Omental fat pad (tissue), 3 donors: ENCODE measurements at regions not wholly inside any gene's neighbourhood (a gene's known extent, or its start where the extent isn't known, plus 50 kb on each side); places are given as distances from the start of the nearest gene placed in this dataset.

Experiments
- ATAC-seq: fragments of 150-250 bp; one replicate; pipeline ENCODE4 v1.9.1; 2016; ENCODE audit warnings: mild to moderate bottlenecking, moderate library complexity; ENCODE audit not compliant: low FRiP score
- DNase-seq: peaks from one replicate; pipeline ENCODE4 v3.0.0-alpha.2; 2019; ENCODE audit warnings: low spot score
- TF ChIP-seq, protein P1 (sequence below), 3 donors: fragments of 450-650 bp; IDR thresholded peaks; one replicate each; pipeline ENCODE4 v1.5.1; 2016 to 2017; ENCODE audit warnings: antibody characterized with exemption in 3 of 3, mild to moderate bottlenecking in 3 of 3, moderate library complexity in 2 of 3

DNA sequence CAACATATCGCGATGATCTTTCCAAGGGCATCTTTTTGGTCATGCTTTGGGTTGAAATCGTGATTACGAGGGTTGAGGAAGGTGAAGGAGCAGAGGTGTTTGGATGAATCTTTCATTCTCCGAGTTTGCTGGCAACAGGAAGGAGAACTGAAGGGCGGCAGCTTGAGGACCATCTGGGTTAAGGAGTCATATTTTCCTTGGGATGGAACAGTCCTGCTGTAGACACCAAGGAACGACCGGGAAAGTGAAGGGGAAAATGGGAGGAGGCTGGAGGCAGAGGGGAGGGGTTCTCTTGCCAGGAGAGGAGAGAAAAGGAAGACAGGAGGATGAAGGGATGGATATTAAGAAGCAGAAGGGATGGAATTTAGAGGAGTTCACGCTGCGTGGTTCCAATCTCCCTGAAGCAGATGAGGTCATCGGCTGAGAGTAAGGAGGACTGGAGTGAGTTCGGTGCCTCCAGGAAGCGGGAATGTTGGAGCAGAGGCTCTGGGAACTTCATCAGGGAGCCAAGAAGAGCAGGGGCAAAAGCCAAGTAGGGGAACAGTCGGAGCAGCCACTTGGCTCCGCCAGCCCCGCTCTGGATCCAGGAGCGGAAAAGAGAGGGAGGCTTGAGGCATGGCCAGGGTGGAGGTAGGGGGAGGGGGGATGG is 116.6 kb upstream of the GALNT17 start:
- TF ChIP-seq, protein P1, sequence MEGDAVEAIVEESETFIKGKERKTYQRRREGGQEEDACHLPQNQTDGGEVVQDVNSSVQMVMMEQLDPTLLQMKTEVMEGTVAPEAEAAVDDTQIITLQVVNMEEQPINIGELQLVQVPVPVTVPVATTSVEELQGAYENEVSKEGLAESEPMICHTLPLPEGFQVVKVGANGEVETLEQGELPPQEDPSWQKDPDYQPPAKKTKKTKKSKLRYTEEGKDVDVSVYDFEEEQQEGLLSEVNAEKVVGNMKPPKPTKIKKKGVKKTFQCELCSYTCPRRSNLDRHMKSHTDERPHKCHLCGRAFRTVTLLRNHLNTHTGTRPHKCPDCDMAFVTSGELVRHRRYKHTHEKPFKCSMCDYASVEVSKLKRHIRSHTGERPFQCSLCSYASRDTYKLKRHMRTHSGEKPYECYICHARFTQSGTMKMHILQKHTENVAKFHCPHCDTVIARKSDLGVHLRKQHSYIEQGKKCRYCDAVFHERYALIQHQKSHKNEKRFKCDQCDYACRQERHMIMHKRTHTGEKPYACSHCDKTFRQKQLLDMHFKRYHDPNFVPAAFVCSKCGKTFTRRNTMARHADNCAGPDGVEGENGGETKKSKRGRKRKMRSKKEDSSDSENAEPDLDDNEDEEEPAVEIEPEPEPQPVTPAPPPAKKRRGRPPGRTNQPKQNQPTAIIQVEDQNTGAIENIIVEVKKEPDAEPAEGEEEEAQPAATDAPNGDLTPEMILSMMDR (IDR thresholded peaks at IDR 0.05), result no peak
- no peak for DNase-seq
- ATAC-seq, result no peak

DNA sequence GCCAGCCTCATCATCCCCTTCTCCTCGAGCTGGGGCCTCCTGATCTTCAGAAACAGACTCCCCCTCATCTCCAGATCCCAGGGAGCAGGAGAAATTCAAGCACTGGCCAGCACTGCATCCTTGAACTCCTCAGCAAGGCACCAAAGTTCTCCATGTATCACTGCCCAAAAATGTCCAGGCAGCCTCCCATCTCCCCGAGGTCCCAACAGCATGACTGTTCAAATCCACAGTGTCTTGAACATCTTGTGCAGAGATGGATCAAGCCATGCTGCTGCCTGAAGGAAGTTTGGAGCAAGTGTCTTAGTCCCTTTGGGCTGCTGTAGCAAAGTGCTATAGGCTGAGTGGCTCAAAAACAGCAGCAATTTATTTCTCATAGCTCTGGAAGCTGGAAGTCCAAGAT is 115.5 kb upstream of the GALNT17 start:
- ATAC-seq, result no peak
- no peak for DNase-seq
- TF ChIP-seq, protein P1 (IDR thresholded peaks at IDR 0.05), result no peak

DNA sequence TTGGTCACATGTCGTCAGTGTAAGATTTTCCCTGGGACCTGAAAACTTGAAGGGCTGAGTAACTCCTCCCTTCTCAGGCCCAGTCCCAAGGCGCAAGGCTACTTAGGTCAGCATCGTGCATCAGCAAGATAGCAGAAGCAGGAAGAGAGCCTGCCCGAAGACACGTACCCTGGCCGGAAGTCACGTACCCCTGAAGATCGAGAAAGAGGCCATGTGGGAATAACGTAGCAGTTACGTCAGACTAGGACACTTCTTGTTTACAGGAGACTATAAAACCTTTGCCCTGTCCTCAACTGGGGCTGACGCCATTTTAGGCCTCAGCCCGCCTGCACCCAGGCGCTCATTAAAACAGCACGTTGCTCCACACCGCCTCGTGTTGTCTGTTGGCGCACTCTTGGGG is 114.3 kb upstream of the GALNT17 start:
- DNase-seq (no peak), ATAC-seq (no peak)
- TF ChIP-seq, protein P1 (IDR thresholded peaks at IDR 0.05), result no peak

DNA sequence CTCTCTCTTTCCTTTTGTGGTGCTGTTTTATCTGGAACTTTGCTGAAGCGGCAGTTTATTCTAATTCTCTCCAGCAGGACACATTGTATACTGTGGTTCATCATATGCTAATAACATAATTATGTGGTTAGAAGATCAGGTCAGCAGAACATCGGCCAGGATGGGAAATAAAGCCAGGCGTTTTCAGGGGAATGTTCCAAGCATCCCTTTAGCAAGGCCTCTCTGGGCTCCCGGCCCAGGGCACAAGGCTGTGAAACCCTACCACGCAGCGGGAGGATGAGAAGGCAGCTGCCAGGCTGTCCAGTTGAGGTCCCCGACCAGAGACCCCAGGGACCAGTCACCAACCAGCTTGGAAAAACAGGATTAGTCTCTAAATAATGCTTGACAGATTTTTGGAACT is 112.2 kb upstream of the GALNT17 start:
- ATAC-seq (no peak), DNase-seq (no peak)
- TF ChIP-seq, protein P1 (IDR thresholded peaks at IDR 0.05), result no peak

DNA sequence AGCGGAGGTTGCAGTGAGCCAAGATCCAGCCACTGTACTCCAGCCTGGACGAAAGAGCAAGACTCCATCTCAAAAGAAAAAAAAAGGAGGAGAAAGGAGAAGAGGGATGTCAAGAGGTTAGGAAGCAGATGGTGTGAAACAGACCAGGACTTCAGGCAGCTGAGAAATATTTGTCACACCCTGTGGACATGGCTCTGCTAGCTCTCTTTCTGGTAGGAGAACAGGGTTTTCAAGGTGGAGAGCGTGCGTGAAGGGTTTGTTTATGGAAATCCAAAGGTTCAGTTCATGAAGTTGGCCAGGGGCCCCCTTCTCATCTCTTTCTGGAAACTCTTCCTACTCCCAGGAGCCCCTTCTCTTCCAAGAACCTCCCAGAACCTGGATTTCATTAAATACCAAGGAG is 110.8 kb upstream of the GALNT17 start:
- DNase-seq, result no peak

DNA sequence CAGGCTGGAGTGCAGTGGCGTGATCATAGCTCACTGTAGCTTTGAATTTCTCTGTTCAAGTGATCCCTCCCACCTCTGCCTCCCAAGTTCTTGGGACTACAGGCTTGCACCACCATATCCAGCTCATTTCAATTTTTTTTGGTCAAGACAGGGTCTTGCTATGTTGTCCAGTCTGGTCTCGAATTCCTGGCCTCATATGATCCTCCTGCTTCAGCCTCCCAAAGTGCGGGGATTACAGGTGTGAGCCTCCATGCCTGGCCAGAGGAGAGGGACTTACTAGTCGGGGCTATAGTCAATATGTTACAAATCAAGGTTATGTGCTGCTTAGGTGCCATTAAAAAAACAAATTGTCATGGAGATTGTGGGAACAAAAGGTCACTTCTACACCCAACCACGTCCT is 105.3 kb upstream of the GALNT17 start:
- DNase-seq (no peak), ATAC-seq (no peak)
- TF ChIP-seq, protein P1 (IDR thresholded peaks at IDR 0.05), result no peak

More for the DNA sequence above, 110.8 kb upstream of the GALNT17 start:
- no peak for ATAC-seq
- TF ChIP-seq, protein P1 (IDR thresholded peaks at IDR 0.05), result no peak

DNA sequence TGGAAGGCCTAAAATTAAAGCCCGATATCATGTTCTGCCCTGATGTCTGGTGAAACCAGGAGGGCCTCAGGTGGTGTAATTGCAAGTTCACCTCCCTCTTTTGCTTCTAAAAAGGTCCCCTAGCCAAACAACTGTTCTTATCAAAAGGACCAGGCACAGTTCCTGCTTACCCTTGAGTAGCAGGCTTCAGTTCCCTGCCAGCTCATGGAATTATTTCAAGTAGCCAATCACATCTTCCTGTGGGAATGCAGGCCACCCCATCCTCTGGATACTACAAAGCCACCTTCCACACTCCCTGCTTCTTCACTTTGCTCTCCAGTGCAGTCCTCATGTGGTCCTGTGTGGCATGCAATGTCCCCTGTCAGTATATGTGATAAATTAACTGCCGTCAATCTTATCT is 97.7 kb upstream of the GALNT17 start:
- no peak for DNase-seq
- TF ChIP-seq, protein P1 (IDR thresholded peaks at IDR 0.05), result no peak
- ATAC-seq, result no peak
